ENCODE measurements at regions not wholly inside any gene's neighbourhood (a gene's known extent, or its start where the extent isn't known, plus 50 kb on each side); places are given as distances from the start of the nearest gene placed in this dataset.

DNA sequence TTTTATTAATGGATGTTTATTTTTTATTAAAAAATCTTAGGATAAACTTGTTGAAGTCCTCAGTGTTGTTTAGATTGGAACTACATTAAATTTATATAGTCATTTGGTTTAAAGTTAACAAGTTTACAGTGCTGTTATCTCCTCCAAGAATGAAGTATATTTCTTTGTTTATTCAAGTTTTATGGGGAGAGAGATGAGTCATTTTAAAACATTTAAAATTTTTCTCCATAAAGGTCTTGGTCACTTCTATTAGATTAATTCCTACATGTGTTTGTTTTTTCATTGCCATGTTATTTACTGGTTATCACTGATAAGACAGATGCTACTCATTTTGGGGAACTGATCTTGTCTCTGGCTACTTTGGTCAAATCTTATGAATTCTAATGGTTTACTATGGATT lies 429.6 kb downstream of the METTL15 start:
- CTCF ChIA-PET, result no interaction called here
- Histone ChIP-seq H3K9me3 (ENCODE audit: control insufficient read depth, insufficient read depth, low read depth, low read length) (no peaks in the 10 kb centered on the region), H3K4me1 (ENCODE audit: control insufficient read depth, insufficient read depth, low read length) (no peaks in the 10 kb centered on the region), H3K36me3 (ENCODE audit: control insufficient read depth in 2 of 2, insufficient read depth in 1 of 2, low read length in 2 of 2) (no peaks in the 10 kb centered on the region), H3K4me3 (ENCODE audit: low read depth, low read length) (no peak overlapping the region), H3K27ac (ENCODE audit: extremely low read depth, low read depth, low read length) (no peak overlapping the region)
- TF ChIP-seq KLF8 (tag by site-specific recombination; IDR thresholded peaks at IDR 0.05), result no peak
- no peak for TF ChIP-seq ZIC2 (tag by site-specific recombination; IDR thresholded peaks at IDR 0.05)
- TF ChIP-seq ZNF335 (tag by site-specific recombination; conservative IDR thresholded peaks at IDR 0.05), result no peak
- TF ChIP-seq ZNF629 (tag by site-specific recombination; IDR thresholded peaks at IDR 0.05), result no peak
- TF ChIP-seq, protein P1, sequence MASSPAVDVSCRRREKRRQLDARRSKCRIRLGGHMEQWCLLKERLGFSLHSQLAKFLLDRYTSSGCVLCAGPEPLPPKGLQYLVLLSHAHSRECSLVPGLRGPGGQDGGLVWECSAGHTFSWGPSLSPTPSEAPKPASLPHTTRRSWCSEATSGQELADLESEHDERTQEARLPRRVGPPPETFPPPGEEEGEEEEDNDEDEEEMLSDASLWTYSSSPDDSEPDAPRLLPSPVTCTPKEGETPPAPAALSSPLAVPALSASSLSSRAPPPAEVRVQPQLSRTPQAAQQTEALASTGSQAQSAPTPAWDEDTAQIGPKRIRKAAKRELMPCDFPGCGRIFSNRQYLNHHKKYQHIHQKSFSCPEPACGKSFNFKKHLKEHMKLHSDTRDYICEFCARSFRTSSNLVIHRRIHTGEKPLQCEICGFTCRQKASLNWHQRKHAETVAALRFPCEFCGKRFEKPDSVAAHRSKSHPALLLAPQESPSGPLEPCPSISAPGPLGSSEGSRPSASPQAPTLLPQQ (tag by site-specific recombination; IDR thresholded peaks at IDR 0.05), result no peak
- TF ChIP-seq ZNF404 (tag by site-specific recombination; IDR thresholded peaks at IDR 0.05), result no peak
- no peak for TF ChIP-seq OSR2 (tag by site-specific recombination; IDR thresholded peaks at IDR 0.05)
- no peak for TF ChIP-seq KLF1 (tag by site-specific recombination; IDR thresholded peaks at IDR 0.05)
- TF ChIP-seq ZNF785 (tag by site-specific recombination; IDR thresholded peaks at IDR 0.05), result no peak
- TF ChIP-seq ZNF830 (tag by site-specific recombination; IDR thresholded peaks at IDR 0.05; ENCODE audit: low read depth), result no peak
- TF ChIP-seq, protein P2, sequence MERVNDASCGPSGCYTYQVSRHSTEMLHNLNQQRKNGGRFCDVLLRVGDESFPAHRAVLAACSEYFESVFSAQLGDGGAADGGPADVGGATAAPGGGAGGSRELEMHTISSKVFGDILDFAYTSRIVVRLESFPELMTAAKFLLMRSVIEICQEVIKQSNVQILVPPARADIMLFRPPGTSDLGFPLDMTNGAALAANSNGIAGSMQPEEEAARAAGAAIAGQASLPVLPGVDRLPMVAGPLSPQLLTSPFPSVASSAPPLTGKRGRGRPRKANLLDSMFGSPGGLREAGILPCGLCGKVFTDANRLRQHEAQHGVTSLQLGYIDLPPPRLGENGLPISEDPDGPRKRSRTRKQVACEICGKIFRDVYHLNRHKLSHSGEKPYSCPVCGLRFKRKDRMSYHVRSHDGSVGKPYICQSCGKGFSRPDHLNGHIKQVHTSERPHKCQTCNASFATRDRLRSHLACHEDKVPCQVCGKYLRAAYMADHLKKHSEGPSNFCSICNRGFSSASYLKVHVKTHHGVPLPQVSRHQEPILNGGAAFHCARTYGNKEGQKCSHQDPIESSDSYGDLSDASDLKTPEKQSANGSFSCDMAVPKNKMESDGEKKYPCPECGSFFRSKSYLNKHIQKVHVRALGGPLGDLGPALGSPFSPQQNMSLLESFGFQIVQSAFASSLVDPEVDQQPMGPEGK (tag by site-specific recombination; IDR thresholded peaks at IDR 0.05), result no peak
- no peak for TF ChIP-seq ZNF155 (tag by site-specific recombination; IDR thresholded peaks at IDR 0.05)
- TF ChIP-seq, protein P3, sequence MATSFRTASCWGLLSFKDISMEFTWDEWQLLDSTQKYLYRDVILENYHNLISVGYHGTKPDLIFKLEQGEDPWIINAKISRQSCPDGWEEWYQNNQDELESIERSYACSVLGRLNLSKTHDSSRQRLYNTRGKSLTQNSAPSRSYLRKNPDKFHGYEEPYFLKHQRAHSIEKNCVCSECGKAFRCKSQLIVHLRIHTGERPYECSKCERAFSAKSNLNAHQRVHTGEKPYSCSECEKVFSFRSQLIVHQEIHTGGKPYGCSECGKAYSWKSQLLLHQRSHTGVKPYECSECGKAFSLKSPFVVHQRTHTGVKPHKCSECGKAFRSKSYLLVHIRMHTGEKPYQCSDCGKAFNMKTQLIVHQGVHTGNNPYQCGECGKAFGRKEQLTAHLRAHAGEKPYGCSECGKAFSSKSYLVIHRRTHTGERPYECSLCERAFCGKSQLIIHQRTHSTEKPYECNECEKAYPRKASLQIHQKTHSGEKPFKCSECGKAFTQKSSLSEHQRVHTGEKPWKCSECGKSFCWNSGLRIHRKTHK (tag by site-specific recombination; IDR thresholded peaks at IDR 0.05), result no peak
- TF ChIP-seq GLI2 (tag by site-specific recombination; IDR thresholded peaks at IDR 0.05; ENCODE audit: borderline replicate concordance, low read depth), result no peak
- no peak for TF ChIP-seq ZNF221 (tag by site-specific recombination; IDR thresholded peaks at IDR 0.05; ENCODE audit: borderline replicate concordance)
- no peak for TF ChIP-seq SCRT1 (tag by site-specific recombination; IDR thresholded peaks at IDR 0.05; ENCODE audit: borderline replicate concordance)
- TF ChIP-seq, protein P4, sequence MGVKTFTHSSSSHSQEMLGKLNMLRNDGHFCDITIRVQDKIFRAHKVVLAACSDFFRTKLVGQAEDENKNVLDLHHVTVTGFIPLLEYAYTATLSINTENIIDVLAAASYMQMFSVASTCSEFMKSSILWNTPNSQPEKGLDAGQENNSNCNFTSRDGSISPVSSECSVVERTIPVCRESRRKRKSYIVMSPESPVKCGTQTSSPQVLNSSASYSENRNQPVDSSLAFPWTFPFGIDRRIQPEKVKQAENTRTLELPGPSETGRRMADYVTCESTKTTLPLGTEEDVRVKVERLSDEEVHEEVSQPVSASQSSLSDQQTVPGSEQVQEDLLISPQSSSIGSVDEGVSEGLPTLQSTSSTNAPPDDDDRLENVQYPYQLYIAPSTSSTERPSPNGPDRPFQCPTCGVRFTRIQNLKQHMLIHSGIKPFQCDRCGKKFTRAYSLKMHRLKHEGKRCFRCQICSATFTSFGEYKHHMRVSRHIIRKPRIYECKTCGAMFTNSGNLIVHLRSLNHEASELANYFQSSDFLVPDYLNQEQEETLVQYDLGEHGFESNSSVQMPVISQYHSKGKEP (tag by site-specific recombination; IDR thresholded peaks at IDR 0.05), result no peak
- no peak for TF ChIP-seq ZSCAN16 (tag by site-specific recombination; IDR thresholded peaks at IDR 0.05)
- no peak for TF ChIP-seq FEZF1 (tag by site-specific recombination; IDR thresholded peaks at IDR 0.05)
- POLR2A ChIA-PET, result no interaction called here

DNA sequence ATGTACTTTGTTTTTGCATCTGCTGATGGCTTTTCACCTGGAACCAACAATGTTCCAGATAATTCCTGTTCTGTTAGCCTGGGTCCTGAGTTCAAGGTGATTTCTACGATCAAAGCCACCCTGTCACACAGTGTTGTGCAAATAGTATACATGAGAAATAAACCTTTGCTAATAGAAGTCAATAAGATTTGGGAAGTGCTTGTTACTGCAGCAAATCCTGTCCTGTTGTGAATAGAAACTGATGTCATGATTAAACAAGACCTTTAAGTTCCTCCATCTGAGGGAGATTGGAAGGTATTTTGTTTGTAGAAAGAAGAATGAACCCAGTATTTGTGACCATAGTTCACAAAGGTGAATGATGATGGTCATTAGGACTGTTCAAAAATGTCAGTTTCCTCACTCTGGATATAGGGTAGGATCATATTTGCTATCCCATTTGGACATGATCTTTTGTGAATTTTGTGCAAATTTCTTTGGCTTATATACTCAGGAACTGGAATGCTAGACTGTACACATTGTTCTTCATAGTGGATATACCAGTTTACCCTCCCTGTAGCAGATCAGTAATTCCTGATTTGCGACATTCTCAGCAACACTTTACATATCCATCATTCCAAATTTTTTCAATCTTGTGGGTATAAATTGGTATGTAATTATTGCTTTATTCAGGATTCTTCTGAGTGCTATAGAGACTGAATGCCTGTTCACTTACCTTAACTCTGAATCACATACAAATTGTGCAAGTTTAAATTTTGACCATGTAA lies 428.5 kb downstream of the METTL15 start:
- H3K36me3 ChIP-seq (ENCODE audit: control insufficient read depth in 2 of 2, insufficient read depth in 1 of 2, low read length in 2 of 2), result no peaks in the 10 kb centered on the region
- ChIA-PET POLR2A (no interaction called here), CTCF (no interaction called here)
- no peaks in the 10 kb centered on the region for H3K4me1 ChIP-seq (ENCODE audit: control insufficient read depth, insufficient read depth, low read length)
- no peaks in the 10 kb centered on the region for H3K9me3 ChIP-seq (ENCODE audit: control insufficient read depth, insufficient read depth, low read depth, low read length)
- H3K4me3 ChIP-seq (ENCODE audit: low read depth, low read length), result no peak overlapping the region
- no peak overlapping the region for H3K27ac ChIP-seq (ENCODE audit: extremely low read depth, low read depth, low read length)
- TF ChIP-seq ZFP69B (tag by site-specific recombination; IDR thresholded peaks at IDR 0.05) (no peak), ZNF585B (tag by site-specific recombination; IDR thresholded peaks at IDR 0.05) (no peak), ZNF335 (tag by site-specific recombination; conservative IDR thresholded peaks at IDR 0.05) (no peak), ZNF211 (tag by site-specific recombination; IDR thresholded peaks at IDR 0.05; ENCODE audit: low read depth) (no peak), ZNF175 (tag by site-specific recombination; IDR thresholded peaks at IDR 0.05) (no peak), ZNF664 (tag by site-specific recombination; IDR thresholded peaks at IDR 0.05) (no peak), ZNF596 (tag by site-specific recombination; IDR thresholded peaks at IDR 0.05) (no peak), ZSCAN30 (tag by site-specific recombination; IDR thresholded peaks at IDR 0.05) (no peak)
- TF ChIP-seq, protein P5, sequence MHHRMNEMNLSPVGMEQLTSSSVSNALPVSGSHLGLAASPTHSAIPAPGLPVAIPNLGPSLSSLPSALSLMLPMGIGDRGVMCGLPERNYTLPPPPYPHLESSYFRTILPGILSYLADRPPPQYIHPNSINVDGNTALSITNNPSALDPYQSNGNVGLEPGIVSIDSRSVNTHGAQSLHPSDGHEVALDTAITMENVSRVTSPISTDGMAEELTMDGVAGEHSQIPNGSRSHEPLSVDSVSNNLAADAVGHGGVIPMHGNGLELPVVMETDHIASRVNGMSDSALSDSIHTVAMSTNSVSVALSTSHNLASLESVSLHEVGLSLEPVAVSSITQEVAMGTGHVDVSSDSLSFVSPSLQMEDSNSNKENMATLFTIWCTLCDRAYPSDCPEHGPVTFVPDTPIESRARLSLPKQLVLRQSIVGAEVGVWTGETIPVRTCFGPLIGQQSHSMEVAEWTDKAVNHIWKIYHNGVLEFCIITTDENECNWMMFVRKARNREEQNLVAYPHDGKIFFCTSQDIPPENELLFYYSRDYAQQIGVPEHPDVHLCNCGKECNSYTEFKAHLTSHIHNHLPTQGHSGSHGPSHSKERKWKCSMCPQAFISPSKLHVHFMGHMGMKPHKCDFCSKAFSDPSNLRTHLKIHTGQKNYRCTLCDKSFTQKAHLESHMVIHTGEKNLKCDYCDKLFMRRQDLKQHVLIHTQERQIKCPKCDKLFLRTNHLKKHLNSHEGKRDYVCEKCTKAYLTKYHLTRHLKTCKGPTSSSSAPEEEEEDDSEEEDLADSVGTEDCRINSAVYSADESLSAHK (tag by site-specific recombination; IDR thresholded peaks at IDR 0.05), result no peak
